HCT116 (cell line): ENCODE measurements at regions not wholly inside any gene's neighbourhood (a gene's known extent, or its start where the extent isn't known, plus 50 kb on each side); places are given as distances from the start of the nearest gene placed in this dataset.

Experiments used
- ATAC-seq: fragments of 200-7000 bp; cut with Tn5 transposase; 2 replicates; pipeline ENCODE4 v1.9.1; 2020; ENCODE audit warnings: mild to moderate bottlenecking, moderate library complexity
- BruUV-seq: library from RNA; stranded (reverse); fragments of 400-500 nt; replicated peaks from 2 replicates; lab custom pipeline; 2021; lab: Mats Ljungman, UMichigan
- CTCF ChIA-PET: fragments of 300-600 bp; sonication (Branson Sonifier 250); formaldehyde crosslinking; loops from one replicate; lab custom pipeline; 2021; ENCODE audit warnings: antibody characterized with exemption; lab: Charles Lee
- POLR2A ChIA-PET: fragments of 300-600, 350-600 bp; sonication (Branson Sonifier 250); formaldehyde crosslinking; loops from one replicate; lab custom pipeline; 2021; ENCODE audit warnings: antibody characterized with exemption; lab: Charles Lee
- RAD21 ChIA-PET, 2 experiments: fragments of 300-600 bp; sonication (Branson Sonifier 250); formaldehyde crosslinking; loops; one replicate each; lab custom pipeline; 2023; ENCODE audit warnings: low total read pairs in 2 of 2; ENCODE audit not compliant: uncharacterized antibody in 2 of 2, unreplicated experiment in 2 of 2, low non-redundant PET in 1 of 2; lab: Charles Lee
- DNase-seq: peaks from one replicate; pipeline ENCODE4 v3.0.0-alpha.2; 2010; ENCODE audit warnings: low read depth, low spot score
- H2AFZ ChIP-seq: fragments of 200-600 bp; shearing (Covaris generic), sonication (generic); 2 replicates; pipeline ENCODE4 v1.6.1; 2017; ENCODE audit warnings: low read depth, mixed run types, mixed read lengths, antibody characterized with exemption, low read length; ENCODE audit not compliant: poor library complexity, severe bottlenecking
- H3K27ac ChIP-seq: 2 replicates; pipeline ENCODE4 v1.5.1; 2012; ENCODE audit warnings: low read depth, low read length
- H3K27me3 ChIP-seq: fragments of 200-600 bp; sonication (generic); 2 replicates; pipeline ENCODE4 v1.6.1; 2016; ENCODE audit warnings: mixed run types, low read length, mixed read lengths; ENCODE audit not compliant: insufficient read depth
- H3K36me3 ChIP-seq, 2 experiments: fragments of 200-500 bp in 1 of 2; fragments of 200-600 bp in 1 of 2; sonication (Bioruptor generic) in 1 of 2; sonication (generic) in 1 of 2; 2 replicates each; pipeline versions ENCODE4 v1.5.1 to v1.6.1; 2014 to 2016; ENCODE audit warnings: low read length in 2 of 2, inconsistent platforms in 1 of 2, mixed read lengths in 1 of 2, mixed run types in 1 of 2; ENCODE audit not compliant: insufficient read depth in 2 of 2, control insufficient read depth in 1 of 2
- H3K4me1 ChIP-seq, 2 experiments: fragments of 200-600 bp in 1 of 2; sonication (generic) in 1 of 2; 2 replicates each; pipeline versions ENCODE4 v1.5.1 to v1.6.1; 2012 to 2017; ENCODE audit warnings: low read length in 2 of 2, inconsistent platforms in 1 of 2, mild to moderate bottlenecking in 1 of 2, mixed read lengths in 1 of 2, mixed run types in 1 of 2, moderate library complexity in 1 of 2; ENCODE audit not compliant: insufficient read depth in 2 of 2, control insufficient read depth in 1 of 2
- H3K4me2 ChIP-seq: fragments of 200-600 bp; sonication (generic); 2 replicates; pipeline ENCODE4 v1.6.1; 2017; ENCODE audit warnings: mixed run types, low read length, mixed read lengths
- H3K4me3 ChIP-seq, 2 experiments: fragments of 200-600 bp in 1 of 2; sonication (generic) in 1 of 2; replicated peaks in 1 of 2; 2 replicates each; pipeline ENCODE4 v1.5.1; 2011 to 2016; ENCODE audit warnings: low read length in 2 of 2, control low read depth in 1 of 2, low read depth in 1 of 2, mild to moderate bottlenecking in 1 of 2, mixed read lengths in 1 of 2, mixed run types in 1 of 2
- H3K79me2 ChIP-seq: fragments of 200-600 bp; sonication (generic); 2 replicates; pipeline ENCODE4 v1.6.1; 2017; ENCODE audit warnings: mild to moderate bottlenecking, mixed run types, low read length, moderate library complexity, mixed read lengths; ENCODE audit not compliant: insufficient read depth
- H3K9ac ChIP-seq: fragments of 200-600 bp; sonication (generic); 2 replicates; pipeline ENCODE4 v1.6.1; 2016; ENCODE audit warnings: low read length, mixed read lengths
- H3K9me2 ChIP-seq: fragments of 200-600 bp; sonication (generic), shearing (Covaris generic); 2 replicates; pipeline ENCODE4 v1.6.1; 2017; ENCODE audit warnings: mixed run types, mild to moderate bottlenecking, moderate library complexity; ENCODE audit not compliant: insufficient read depth
- H3K9me3 ChIP-seq, 2 experiments: fragments of 200-500 bp in 1 of 2; fragments of 200-600 bp in 1 of 2; sonication (Bioruptor generic) in 1 of 2; sonication (generic) in 1 of 2; 2 replicates each; pipeline ENCODE4 v1.6.1; 2014 to 2017; ENCODE audit warnings: low read length in 2 of 2, mixed read lengths in 2 of 2, inconsistent platforms in 1 of 2, low read depth in 1 of 2, mild to moderate bottlenecking in 1 of 2, mixed run types in 1 of 2, moderate library complexity in 1 of 2; ENCODE audit not compliant: control insufficient read depth in 1 of 2, insufficient read depth in 1 of 2
- H4K20me1 ChIP-seq: fragments of 200-600 bp; sonication (generic), shearing (Covaris generic); 2 replicates; pipeline ENCODE4 v1.6.1; 2017; ENCODE audit warnings: mixed run types, mild to moderate bottlenecking, moderate library complexity; ENCODE audit not compliant: insufficient read depth
- CEBPB ChIP-seq: IDR thresholded peaks from 2 replicates; pipeline ENCODE4 v1.6.1; 2012; ENCODE audit warnings: low read depth
- CTCF ChIP-seq, 3 experiments: fragments of 200-600 bp in 1 of 3; sonication (generic) in 1 of 3; IDR thresholded peaks in 2 of 3; conservative IDR thresholded peaks in 1 of 3; 2 replicates each; pipeline ENCODE4 v1.5.1; 2012 to 2017; ENCODE audit warnings: low read depth in 2 of 3, low read length in 2 of 3, antibody characterized with exemption in 1 of 3, borderline replicate concordance in 1 of 3, control low read depth in 1 of 3, mild to moderate bottlenecking in 1 of 3, mixed read lengths in 1 of 3, mixed run types in 1 of 3, moderate library complexity in 1 of 3; ENCODE audit not compliant: insufficient read depth in 1 of 3
- FOSL1 ChIP-seq: IDR thresholded peaks from 2 replicates; pipeline ENCODE4 v1.6.1; 2012; ENCODE audit warnings: low read depth
- RAD21 ChIP-seq: IDR thresholded peaks from 2 replicates; pipeline ENCODE4 v1.6.1; 2012; ENCODE audit warnings: low read depth, mild to moderate bottlenecking
- intact Hi-C: fragments of 100-400 bp; cut with micrococcal nuclease; formaldehyde crosslinking; loops from 2 replicates; pipeline ENCODE4 v1.10.0; 2022
- TF ChIP-seq, protein P1 (sequence below): IDR thresholded peaks from 2 replicates; pipeline ENCODE4 v1.6.1; 2012

- H3K9me2 ChIP-seq = no peaks in the 10 kb centered on the region
- H3K4me3 ChIP-seq = no peak overlapping the region
- DNase-seq (peak; percentile 53), ATAC-seq (no peak)
- CTCF ChIA-PET = interaction anchor here (0.6 to 2.8 kb wide), 12 partner anchors 267 to 1432 kb away, joined by 3 to 12 read pairs (median 4); no protein-coding TSS in a partner anchor
- TF ChIP-seq RAD21 (peak; percentile 84), CTCF (IDR thresholded peaks at IDR 0.05 in 2 of 3, conservative IDR thresholded peaks at IDR 0.05 in 1 of 3; ENCODE audit: borderline replicate concordance in 1 of 3, insufficient read depth in 1 of 3, low read depth in 2 of 3, low read length in 2 of 3) (peak; percentile 24 to 70 (median 54); a peak in 4 of 6 replicates), FOSL1 (no peak), CEBPB (no peak)
- TF ChIP-seq, protein P1, sequence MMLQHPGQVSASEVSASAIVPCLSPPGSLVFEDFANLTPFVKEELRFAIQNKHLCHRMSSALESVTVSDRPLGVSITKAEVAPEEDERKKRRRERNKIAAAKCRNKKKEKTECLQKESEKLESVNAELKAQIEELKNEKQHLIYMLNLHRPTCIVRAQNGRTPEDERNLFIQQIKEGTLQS = no peak
- H3K79me2 ChIP-seq = no peaks in the 10 kb centered on the region
- H3K4me2 ChIP-seq = no peak overlapping the region
- POLR2A ChIA-PET = interaction anchor here (0.7 kb wide), 1 partner anchor 9 kb away, joined by 3 read pairs; no protein-coding TSS in a partner anchor
- no peak overlapping the region for H3K27ac ChIP-seq
- no peaks in the 10 kb centered on the region for H3K27me3 ChIP-seq
- intact Hi-C loops = loop anchor here (2.0 to 10.0 kb wide), 8 partner anchors 432 to 1620 kb away; no protein-coding TSS in a partner anchor
- no TSS peak for BruUV-seq
- RAD21 ChIA-PET = interaction anchor here in 1 of 2 experiments (1.5 kb wide), 1 partner anchor 434 kb away, joined by 4 read pairs; no protein-coding TSS in a partner anchor
- no peaks in the 10 kb centered on the region for H3K9me3 ChIP-seq
- no peaks in the 10 kb centered on the region for H3K36me3 ChIP-seq
- H3K4me1 ChIP-seq = peaks cover 0 to 13% of the 10 kb centered on the region in 2 experiments; a peak in 2 of 4 replicates
- H2AFZ ChIP-seq = peak overlapping the region; percentile 84
- no peaks in the 10 kb centered on the region for H4K20me1 ChIP-seq
- H3K9ac ChIP-seq = no peak overlapping the region
Measured at GRCh38 chr4:114384629-114385028, 214.0 kb upstream of the UGT8 start.
